Loucy (cell line): ENCODE measurements at regions not wholly inside any gene's neighbourhood (a gene's known extent, or its start where the extent isn't known, plus 50 kb on each side); places are given as distances from the start of the nearest gene placed in this dataset.

Source experiments
- H2AFZ ChIP-seq: fragments of 200-600 bp; sonication (generic); 2 replicates; pipeline ENCODE4 v1.6.0; 2016; ENCODE audit warnings: antibody characterized with exemption, mild to moderate bottlenecking, low read length, moderate library complexity
- H3F3A ChIP-seq: fragments of 200-600 bp; 2 replicates; pipeline ENCODE4 v1.6.0; 2016; ENCODE audit warnings: antibody characterized with exemption, low read depth, mild to moderate bottlenecking
- H3K27me3 ChIP-seq: fragments of 200-600 bp; sonication (generic); 2 replicates; pipeline ENCODE4 v1.6.1; 2014; ENCODE audit warnings: low read length, mild to moderate bottlenecking; ENCODE audit not compliant: insufficient read depth, poor library complexity, severe bottlenecking
- H3K36me3 ChIP-seq: fragments of 200-600 bp; sonication (generic); 2 replicates; pipeline ENCODE4 v1.6.1; 2016; ENCODE audit warnings: low read length; ENCODE audit not compliant: insufficient read depth
- H3K4me1 ChIP-seq: fragments of 200-600 bp; sonication (generic); 2 replicates; pipeline ENCODE4 v1.5.1; 2014; ENCODE audit warnings: low read length, mild to moderate bottlenecking; ENCODE audit not compliant: insufficient read depth, poor library complexity, severe bottlenecking
- H3K4me2 ChIP-seq: fragments of 200-600 bp; sonication (generic); 2 replicates; pipeline ENCODE4 v1.6.0; 2014; ENCODE audit warnings: antibody characterized with exemption, low read length, low read depth, mild to moderate bottlenecking; ENCODE audit not compliant: poor library complexity, severe bottlenecking
- H3K4me3 ChIP-seq: fragments of 200-600 bp; sonication (generic); 2 replicates; pipeline ENCODE4 v1.5.1; 2014; ENCODE audit warnings: low read length, mild to moderate bottlenecking, mixed read lengths; ENCODE audit not compliant: poor library complexity, severe bottlenecking
- H3K79me2 ChIP-seq: fragments of 200-600 bp; sonication (generic); 2 replicates; pipeline ENCODE4 v1.6.1; 2014; ENCODE audit warnings: low read length; ENCODE audit not compliant: insufficient read depth
- H3K9ac ChIP-seq: fragments of 200-600 bp; sonication (generic); 2 replicates; pipeline ENCODE4 v1.6.0; 2014; ENCODE audit warnings: mild to moderate bottlenecking, low read depth, low read length, moderate library complexity; ENCODE audit not compliant: poor library complexity, severe bottlenecking
- H3K9me2 ChIP-seq: fragments of 200-600 bp; sonication (generic); replicated peaks from 2 replicates; pipeline ENCODE4 v1.6.1; 2016; ENCODE audit warnings: low read depth, low read length, mixed read lengths
- H3K9me3 ChIP-seq: fragments of 200-600 bp; sonication (generic); 2 replicates; pipeline ENCODE4 v1.6.1; 2014; ENCODE audit warnings: mild to moderate bottlenecking, antibody characterized with exemption, low read length, low read depth; ENCODE audit not compliant: insufficient read depth
- H4K20me1 ChIP-seq: fragments of 200-600 bp; sonication (generic); 2 replicates; pipeline ENCODE4 v1.6.0; 2014; ENCODE audit warnings: antibody characterized with exemption, low read length, mild to moderate bottlenecking; ENCODE audit not compliant: insufficient read depth, poor library complexity, severe bottlenecking
- EZH2phosphoT487 ChIP-seq: fragments of 200-600 bp; IDR thresholded peaks from 2 replicates; pipeline ENCODE4 v1.6.1; 2018; ENCODE audit warnings: antibody characterized with exemption, mild to moderate bottlenecking, moderate library complexity, borderline replicate concordance
- TF ChIP-seq, protein P1 (sequence below): fragments of 200-600 bp; sonication (generic); conservative IDR thresholded peaks from 2 replicates; pipeline ENCODE4 v1.5.1; 2014; ENCODE audit warnings: mild to moderate bottlenecking, antibody characterized with exemption, low read length

- no peaks in the 10 kb centered on the region for H3K79me2 ChIP-seq
- H2AFZ ChIP-seq: no peak overlapping the region
- no peak overlapping the region for H3K9ac ChIP-seq
- no peak overlapping the region for H3K4me3 ChIP-seq
- TF ChIP-seq, protein P1, sequence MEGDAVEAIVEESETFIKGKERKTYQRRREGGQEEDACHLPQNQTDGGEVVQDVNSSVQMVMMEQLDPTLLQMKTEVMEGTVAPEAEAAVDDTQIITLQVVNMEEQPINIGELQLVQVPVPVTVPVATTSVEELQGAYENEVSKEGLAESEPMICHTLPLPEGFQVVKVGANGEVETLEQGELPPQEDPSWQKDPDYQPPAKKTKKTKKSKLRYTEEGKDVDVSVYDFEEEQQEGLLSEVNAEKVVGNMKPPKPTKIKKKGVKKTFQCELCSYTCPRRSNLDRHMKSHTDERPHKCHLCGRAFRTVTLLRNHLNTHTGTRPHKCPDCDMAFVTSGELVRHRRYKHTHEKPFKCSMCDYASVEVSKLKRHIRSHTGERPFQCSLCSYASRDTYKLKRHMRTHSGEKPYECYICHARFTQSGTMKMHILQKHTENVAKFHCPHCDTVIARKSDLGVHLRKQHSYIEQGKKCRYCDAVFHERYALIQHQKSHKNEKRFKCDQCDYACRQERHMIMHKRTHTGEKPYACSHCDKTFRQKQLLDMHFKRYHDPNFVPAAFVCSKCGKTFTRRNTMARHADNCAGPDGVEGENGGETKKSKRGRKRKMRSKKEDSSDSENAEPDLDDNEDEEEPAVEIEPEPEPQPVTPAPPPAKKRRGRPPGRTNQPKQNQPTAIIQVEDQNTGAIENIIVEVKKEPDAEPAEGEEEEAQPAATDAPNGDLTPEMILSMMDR: no peak
- no peak for TF ChIP-seq EZH2phosphoT487
- no peaks in the 10 kb centered on the region for H3F3A ChIP-seq
- no peaks in the 10 kb centered on the region for H4K20me1 ChIP-seq
- H3K9me2 ChIP-seq: no peaks in the 10 kb centered on the region
- no peaks in the 10 kb centered on the region for H3K4me1 ChIP-seq
- no peak overlapping the region for H3K4me2 ChIP-seq
- no peaks in the 10 kb centered on the region for H3K27me3 ChIP-seq
- no peaks in the 10 kb centered on the region for H3K9me3 ChIP-seq
- H3K36me3 ChIP-seq: no peaks in the 10 kb centered on the region
These were observed 161.2 kb upstream of the NSMCE3 start for GRCh38 chr15:29430831-29431230.

GRCh38 chr15:29430124-29430523, 160.5 kb upstream of the NSMCE3 start:
- H3F3A ChIP-seq: no peaks in the 10 kb centered on the region
- H3K9me3 ChIP-seq: no peaks in the 10 kb centered on the region
- no peak for TF ChIP-seq EZH2phosphoT487
- TF ChIP-seq, protein P1: no peak
- H3K36me3 ChIP-seq: no peaks in the 10 kb centered on the region
- H4K20me1 ChIP-seq: no peaks in the 10 kb centered on the region
- H3K27me3 ChIP-seq: no peaks in the 10 kb centered on the region
- no peaks in the 10 kb centered on the region for H3K4me1 ChIP-seq
- no peak overlapping the region for H2AFZ ChIP-seq
- H3K9me2 ChIP-seq: no peaks in the 10 kb centered on the region
- H3K9ac ChIP-seq: no peak overlapping the region
- no peaks in the 10 kb centered on the region for H3K79me2 ChIP-seq
- no peak overlapping the region for H3K4me3 ChIP-seq
- no peak overlapping the region for H3K4me2 ChIP-seq

- Histone ChIP-seq H4K20me1 (no peaks in the 10 kb centered on the region), H3K27me3 (no peaks in the 10 kb centered on the region), H3K4me1 (peaks cover under 1% of the 10 kb centered on the region), H3K79me2 (no peaks in the 10 kb centered on the region), H2AFZ (no peak overlapping the region), H3K9me3 (no peaks in the 10 kb centered on the region), H3K9me2 (no peaks in the 10 kb centered on the region), H3K36me3 (no peaks in the 10 kb centered on the region), H3F3A (no peaks in the 10 kb centered on the region), H3K9ac (no peak overlapping the region), H3K4me2 (no peak overlapping the region), H3K4me3 (no peak overlapping the region)
- TF ChIP-seq, protein P1: no peak
- no peak for TF ChIP-seq EZH2phosphoT487
These were observed 160.0 kb upstream of the NSMCE3 start for GRCh38 chr15:29429584-29429983.
